SK-N-DZ (cell line): ENCODE measurements at regions not wholly inside any gene's neighbourhood (a gene's known extent, or its start where the extent isn't known, plus 50 kb on each side); places are given as distances from the start of the nearest gene placed in this dataset.
"Not testable (repeated sequence)": the region's sequence is repeated elsewhere in the genome, so short reads cannot be mapped to it uniquely, and the experiment has no call there.

Experiments
- DNase-seq: peaks from one replicate; pipeline ENCODE4 v3.0.0-alpha.2; 2015; ENCODE audit warnings: low spot score
- small RNA-seq, 2 experiments: library from RNA; depleted of rRNA; stranded (forward); fragments of <200 nt; gene quantifications; one replicate each; pipeline ENCODE3, GENCODE V24; 2014

GRCh38 chr7:51382243-51382642, 65.6 kb upstream of the COBL start:
- DNase-seq = not testable (repeated sequence)

DNA sequence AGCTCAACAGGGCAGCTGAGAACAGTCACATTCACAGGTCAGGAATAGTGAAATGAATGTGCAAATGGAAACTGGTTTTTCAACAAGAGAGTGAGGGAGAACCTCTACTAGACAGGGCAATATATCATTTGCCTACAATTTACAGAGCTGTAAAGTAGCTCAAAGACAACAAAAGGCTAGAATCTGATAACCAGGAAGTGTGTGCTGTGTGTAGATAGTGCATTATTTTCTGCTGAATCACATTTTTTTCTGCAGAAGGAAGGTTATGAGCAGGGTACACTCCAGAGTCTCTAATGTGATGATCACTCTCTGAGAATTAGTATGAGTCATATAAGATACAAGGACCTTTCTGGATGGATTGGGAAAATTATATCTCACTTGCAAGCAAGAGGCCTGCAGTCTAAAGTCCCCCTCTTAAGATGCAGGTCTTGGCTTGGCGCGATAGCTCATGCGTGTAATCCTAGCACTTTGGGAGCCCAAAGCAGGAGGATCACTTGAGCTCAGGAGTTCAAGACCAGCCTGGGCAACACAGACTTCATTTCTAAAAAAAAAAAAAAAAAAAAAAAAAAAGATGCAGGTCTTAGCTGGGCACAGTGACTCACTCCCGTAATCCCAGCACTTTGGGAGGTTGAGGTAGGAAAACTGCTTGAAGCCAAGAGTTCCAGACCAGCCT, 59.9 kb upstream of the COBL start:
- DNase-seq = no peak

- no peak for DNase-seq
Observed at GRCh38 chr7:51374936-51375335, 58.3 kb upstream of the COBL start.

DNA sequence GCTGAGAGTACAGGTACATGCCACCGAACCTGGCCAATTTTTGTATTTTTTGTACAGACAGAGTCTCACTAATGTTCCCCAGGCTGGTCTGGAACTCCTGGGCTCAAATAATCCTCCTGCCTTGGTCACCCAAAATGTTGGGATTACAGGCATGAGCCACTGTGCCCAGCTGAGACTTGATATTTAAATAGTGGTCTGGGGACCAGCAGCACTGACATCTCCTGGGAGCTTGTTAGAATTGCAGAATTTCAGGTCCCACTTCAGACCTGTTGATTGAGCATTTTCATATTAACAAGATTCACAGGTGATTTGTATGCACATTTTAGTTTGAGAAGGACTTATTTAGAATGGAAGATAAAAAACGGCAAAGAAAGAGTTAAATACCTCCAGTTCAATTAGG, 57.0 kb upstream of the COBL start:
- DNase-seq = not testable (repeated sequence)

DNA sequence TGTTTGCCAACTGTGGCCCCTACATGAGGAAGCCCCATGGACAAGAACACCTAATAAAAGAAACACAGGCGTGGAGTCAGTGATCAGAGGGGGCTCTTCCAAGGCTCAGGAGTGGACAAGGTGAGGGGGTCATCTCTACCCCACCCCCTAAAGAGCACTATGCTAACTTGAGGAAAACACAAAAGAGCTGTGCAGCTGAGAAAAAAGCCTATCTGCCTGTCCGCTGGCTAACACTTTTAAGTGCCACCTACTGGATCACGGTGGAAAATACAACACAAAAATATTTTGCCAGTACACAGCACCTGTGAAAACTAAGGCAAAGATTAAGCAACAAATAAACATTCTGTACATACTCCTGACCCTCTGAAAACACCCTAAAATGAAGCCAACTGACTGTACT, 53.1 kb upstream of the COBL start:
- DNase-seq = no peak

- DNase-seq = not testable (repeated sequence)
Observed at GRCh38 chr7:51369228-51369627, 52.6 kb upstream of the COBL start.

DNA sequence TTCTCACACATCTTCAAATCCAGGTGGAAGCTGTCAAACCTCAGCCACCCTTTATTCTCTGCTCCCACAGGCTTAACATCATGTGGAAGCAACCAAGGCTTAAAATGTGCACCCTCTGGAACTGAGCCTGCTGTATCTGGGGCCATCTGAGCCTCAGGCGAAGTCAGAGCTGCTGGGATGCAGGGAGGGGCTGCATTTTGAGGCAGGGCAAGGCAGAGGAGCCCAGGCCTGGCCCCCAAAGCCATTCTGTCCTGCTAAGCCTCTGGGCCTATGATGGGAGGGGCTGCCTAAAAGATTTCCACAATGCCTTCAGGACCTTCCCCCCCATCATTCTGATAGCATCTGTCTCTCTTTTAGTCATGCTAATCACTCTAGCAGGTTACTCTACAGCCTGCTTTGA, 51.7 kb upstream of the COBL start:
- DNase-seq = no peak

DNA sequence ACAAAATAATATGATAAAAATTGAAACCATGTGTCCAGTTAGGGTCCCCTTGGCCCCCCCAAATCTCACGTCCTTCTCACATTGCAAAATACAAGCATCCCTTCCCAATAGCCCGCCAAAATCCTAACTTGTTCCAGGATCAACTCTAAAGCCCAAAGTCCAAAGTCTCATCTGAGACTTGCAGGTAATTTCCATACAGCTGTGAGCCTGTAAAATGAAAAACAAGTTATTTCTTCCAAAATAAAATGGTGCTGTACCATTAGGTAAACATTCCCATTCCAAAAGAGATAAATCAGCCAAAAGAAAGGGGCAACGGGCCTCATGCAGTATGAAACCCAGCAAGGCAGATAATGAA, 51.0 kb upstream of the COBL start:
- DNase-seq = no peak

DNA sequence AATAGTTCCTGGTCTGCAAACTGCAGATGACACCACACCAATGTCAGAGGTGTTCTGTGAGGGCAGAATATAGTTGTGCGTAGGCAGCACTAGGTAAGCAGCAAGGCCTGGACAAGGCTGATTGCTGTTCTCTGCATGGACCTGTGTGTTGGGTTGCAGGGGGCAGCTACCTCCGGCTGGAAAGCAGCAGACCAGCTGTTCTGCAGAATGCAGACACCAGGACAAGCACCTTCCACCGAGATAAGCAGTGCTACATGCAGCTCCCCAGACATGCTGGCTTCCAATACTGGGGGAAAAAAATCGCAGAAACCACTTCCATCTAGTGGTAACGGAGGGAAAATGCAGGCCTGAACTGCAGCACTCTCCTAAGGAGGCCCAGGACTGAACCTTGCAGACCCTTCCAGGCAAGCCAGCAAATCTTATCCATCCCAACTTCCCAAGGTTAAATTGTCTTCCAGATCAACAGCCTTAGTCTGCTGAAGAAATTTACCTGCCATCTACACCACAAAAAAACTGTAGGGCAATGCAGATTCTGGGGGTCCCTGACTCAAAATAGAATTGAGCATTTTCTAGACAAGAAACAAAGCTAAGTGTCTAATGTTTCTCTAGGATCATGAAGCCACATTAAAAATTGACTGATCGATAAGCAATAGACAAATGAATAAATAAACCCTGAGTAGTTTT, 50.5 kb upstream of the COBL start:
- peak; percentile 71 for DNase-seq

Small RNA genes in the stretch of these regions (small RNA-seq; reads per million reads assigned to genes)
- gene RF00322 (0 reads per million in 2 experiments), gene RN7SL292P (0 reads per million in 2 experiments), gene ROBO2P1 (0 reads per million in 2 experiments)
